Astrocyte (in vitro differentiated cells and primary cell): ENCODE measurements at regions not wholly inside any gene's neighbourhood (a gene's known extent, or its start where the extent isn't known, plus 50 kb on each side); places are given as distances from the start of the nearest gene placed in this dataset.
"Not testable (repeated sequence)": the region's sequence is repeated elsewhere in the genome, so short reads cannot be mapped to it uniquely, and the experiment has no call there.

Experiments
- DNase-seq: peaks from one replicate; pipeline ENCODE4 v3.0.0-alpha.2; 2010; ENCODE audit warnings: low read depth
- FAIRE-seq: peaks from 2 replicates; lab custom pipeline; 2011; peaks lifted over from hg19 to GRCh38; lab: Jason Lieb, UNC
- H2AFZ ChIP-seq: 2 replicates; pipeline ENCODE4 v1.6.0; 2012; ENCODE audit warnings: low read depth, low read length, inconsistent platforms
- H3K27ac ChIP-seq: 2 replicates; pipeline ENCODE4 v1.5.1; 2011; ENCODE audit warnings: low read depth, low read length, inconsistent platforms
- H3K27me3 ChIP-seq: 2 replicates; pipeline ENCODE4 v1.6.0; 2011; ENCODE audit warnings: low read length, inconsistent platforms; ENCODE audit not compliant: insufficient read depth
- H3K36me3 ChIP-seq: 2 replicates; pipeline ENCODE4 v1.5.1; 2011; ENCODE audit warnings: low read length, inconsistent platforms; ENCODE audit not compliant: insufficient read depth
- H3K4me1 ChIP-seq: 2 replicates; pipeline ENCODE4 v1.5.1; 2011; ENCODE audit warnings: low read length, inconsistent platforms; ENCODE audit not compliant: insufficient read depth
- H3K4me2 ChIP-seq: 2 replicates; pipeline ENCODE4 v1.6.0; 2012; ENCODE audit warnings: low read length, inconsistent platforms
- H3K4me3 ChIP-seq: 2 replicates; pipeline ENCODE4 v1.5.1; 2011; ENCODE audit warnings: low read depth, mild to moderate bottlenecking, low read length, inconsistent platforms; ENCODE audit not compliant: insufficient read depth
- H3K79me2 ChIP-seq: 2 replicates; pipeline ENCODE4 v1.6.0; 2012; ENCODE audit warnings: mild to moderate bottlenecking, low read length, inconsistent platforms; ENCODE audit not compliant: insufficient read depth
- H3K9ac ChIP-seq: 2 replicates; pipeline ENCODE4 v1.6.0; 2012; ENCODE audit warnings: mild to moderate bottlenecking, low read length, inconsistent platforms
- H3K9me3 ChIP-seq: 2 replicates; pipeline ENCODE4 v1.5.1; 2012; ENCODE audit warnings: low read depth, mild to moderate bottlenecking, low read length, inconsistent platforms; ENCODE audit not compliant: insufficient read depth
- H4K20me1 ChIP-seq: 2 replicates; pipeline ENCODE4 v1.6.0; 2012; ENCODE audit warnings: low read length, inconsistent platforms; ENCODE audit not compliant: insufficient read depth
- H3K27ac Mint-ChIP-seq: one replicate; pipeline ENCODE4 v1.8.0; 2021; ENCODE audit warnings: mild to moderate bottlenecking, mixed read lengths; ENCODE audit not compliant: unreplicated experiment
- H3K27me3 Mint-ChIP-seq: one replicate; pipeline ENCODE4 v1.8.0; 2021; ENCODE audit warnings: low read depth, mixed read lengths; ENCODE audit not compliant: unreplicated experiment
- H3K36me3 Mint-ChIP-seq: one replicate; pipeline ENCODE4 v1.8.0; 2021; ENCODE audit warnings: low read depth, mixed read lengths; ENCODE audit not compliant: unreplicated experiment
- H3K4me1 Mint-ChIP-seq: one replicate; pipeline ENCODE4 v1.8.0; 2021; ENCODE audit warnings: low read depth, mixed read lengths; ENCODE audit not compliant: unreplicated experiment
- H3K4me3 Mint-ChIP-seq: one replicate; pipeline ENCODE4 v1.8.0; 2021; ENCODE audit warnings: mild to moderate bottlenecking, moderate library complexity, mixed read lengths; ENCODE audit not compliant: unreplicated experiment
- H3K9me3 Mint-ChIP-seq: one replicate; pipeline ENCODE4 v1.8.0; 2021; ENCODE audit warnings: mild to moderate bottlenecking, mixed read lengths; ENCODE audit not compliant: unreplicated experiment
- EZH2 ChIP-seq: IDR thresholded peaks from 2 replicates; pipeline ENCODE4 v1.6.1; 2012; ENCODE audit warnings: mild to moderate bottlenecking, low read length, inconsistent platforms; ENCODE audit not compliant: insufficient read depth
- TF ChIP-seq, protein P1 (sequence below): IDR thresholded peaks from 2 replicates; pipeline ENCODE4 v1.5.1; 2011; ENCODE audit warnings: low read depth, mild to moderate bottlenecking, inconsistent platforms, low read length, moderate library complexity; ENCODE audit not compliant: insufficient read depth

DNA sequence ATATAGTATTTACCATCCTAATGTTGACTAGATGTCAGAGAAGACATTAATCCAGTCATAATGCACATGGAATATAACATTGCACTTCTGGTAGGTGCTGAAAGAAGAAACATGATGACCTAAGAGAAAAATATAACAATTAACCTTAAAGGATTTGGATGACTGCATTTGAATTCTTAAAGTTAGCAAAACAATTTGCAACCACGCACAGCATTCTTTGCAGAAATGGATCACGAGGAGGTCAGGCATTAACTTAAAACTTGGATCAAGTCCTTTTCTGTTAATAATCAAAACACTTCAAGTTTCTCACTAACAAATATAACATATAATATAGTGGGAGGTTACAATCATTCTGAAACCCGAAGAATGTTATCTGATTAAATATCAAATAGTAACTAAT is 525.0 kb upstream of the SLITRK6 start:
- Histone ChIP-seq H3K27ac (no peak overlapping the region), H4K20me1 (no peaks in the 10 kb centered on the region), H2AFZ (no peak overlapping the region), H3K27me3 (no peaks in the 10 kb centered on the region), H3K4me2 (no peak overlapping the region), H3K9ac (no peak overlapping the region), H3K4me1 (no peaks in the 10 kb centered on the region), H3K4me3 (no peak overlapping the region), H3K79me2 (no peaks in the 10 kb centered on the region), H3K9me3 (no peaks in the 10 kb centered on the region), H3K36me3 (no peaks in the 10 kb centered on the region)
- Mint-ChIP-seq H3K27me3 (no peaks in the 10 kb centered on the region), H3K4me1 (no peaks in the 10 kb centered on the region), H3K27ac (no peak overlapping the region), H3K36me3 (no peaks in the 10 kb centered on the region), H3K9me3 (peaks cover 4% of the 10 kb centered on the region), H3K4me3 (no peak overlapping the region)
- FAIRE-seq (no peak), DNase-seq (no peak)
- TF ChIP-seq, protein P1, sequence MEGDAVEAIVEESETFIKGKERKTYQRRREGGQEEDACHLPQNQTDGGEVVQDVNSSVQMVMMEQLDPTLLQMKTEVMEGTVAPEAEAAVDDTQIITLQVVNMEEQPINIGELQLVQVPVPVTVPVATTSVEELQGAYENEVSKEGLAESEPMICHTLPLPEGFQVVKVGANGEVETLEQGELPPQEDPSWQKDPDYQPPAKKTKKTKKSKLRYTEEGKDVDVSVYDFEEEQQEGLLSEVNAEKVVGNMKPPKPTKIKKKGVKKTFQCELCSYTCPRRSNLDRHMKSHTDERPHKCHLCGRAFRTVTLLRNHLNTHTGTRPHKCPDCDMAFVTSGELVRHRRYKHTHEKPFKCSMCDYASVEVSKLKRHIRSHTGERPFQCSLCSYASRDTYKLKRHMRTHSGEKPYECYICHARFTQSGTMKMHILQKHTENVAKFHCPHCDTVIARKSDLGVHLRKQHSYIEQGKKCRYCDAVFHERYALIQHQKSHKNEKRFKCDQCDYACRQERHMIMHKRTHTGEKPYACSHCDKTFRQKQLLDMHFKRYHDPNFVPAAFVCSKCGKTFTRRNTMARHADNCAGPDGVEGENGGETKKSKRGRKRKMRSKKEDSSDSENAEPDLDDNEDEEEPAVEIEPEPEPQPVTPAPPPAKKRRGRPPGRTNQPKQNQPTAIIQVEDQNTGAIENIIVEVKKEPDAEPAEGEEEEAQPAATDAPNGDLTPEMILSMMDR = no peak
- no peak for TF ChIP-seq EZH2

DNA sequence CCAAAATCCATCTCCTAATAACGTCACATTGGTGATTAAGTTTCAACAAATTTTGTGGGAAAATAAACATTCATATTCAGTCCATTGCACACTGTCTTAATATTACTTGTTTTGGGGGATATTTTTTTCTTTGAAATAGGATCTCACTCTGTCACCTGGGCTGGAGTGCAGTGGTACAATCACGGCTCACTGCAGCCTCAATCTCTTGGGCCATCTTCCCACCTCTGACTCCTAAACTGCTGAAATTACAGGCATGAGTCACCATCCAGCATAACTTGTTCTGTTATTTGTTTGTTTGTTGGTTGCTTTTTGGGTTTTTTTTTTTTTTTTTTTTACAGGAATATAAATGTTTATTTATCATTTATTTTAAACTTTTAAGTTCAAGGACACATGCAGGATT is 556.1 kb upstream of the SLITRK6 start:
- Histone ChIP-seq H3K27ac (no peak overlapping the region), H3K9ac (no peak overlapping the region)
- no peaks in the 10 kb centered on the region for H3K4me1 Mint-ChIP-seq

DNA sequence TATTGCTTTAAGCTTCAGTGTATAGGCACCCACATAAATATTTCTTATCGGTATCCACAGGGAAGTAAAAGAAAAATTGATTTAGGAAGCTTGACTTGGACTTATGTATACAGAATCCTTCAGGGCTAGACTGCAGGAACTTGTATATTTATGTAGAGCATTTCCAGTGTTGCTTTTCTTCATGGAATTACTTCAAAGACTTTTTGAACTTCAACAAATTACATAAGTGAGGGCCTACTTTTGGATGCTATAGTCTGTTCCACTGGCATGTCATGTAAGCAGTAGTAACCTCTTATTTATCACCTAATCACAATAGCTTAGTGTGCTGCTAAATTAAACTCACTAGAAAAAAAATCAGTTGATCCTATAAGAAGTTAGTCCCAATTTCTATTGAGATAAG is 557.9 kb upstream of the SLITRK6 start:
- no peak for TF ChIP-seq EZH2
- TF ChIP-seq, protein P1 = no peak
- no peak for FAIRE-seq
- no peak overlapping the region for H3K9ac ChIP-seq
- no peak overlapping the region for H3K27ac ChIP-seq
- H4K20me1 ChIP-seq = no peaks in the 10 kb centered on the region
- no peak for DNase-seq
- H3K4me3 ChIP-seq = no peak overlapping the region
- H2AFZ ChIP-seq = no peak overlapping the region
- H3K36me3 Mint-ChIP-seq = no peaks in the 10 kb centered on the region
- no peak overlapping the region for H3K4me2 ChIP-seq
- no peak overlapping the region for H3K4me3 Mint-ChIP-seq
- no peaks in the 10 kb centered on the region for H3K9me3 ChIP-seq
- H3K27me3 Mint-ChIP-seq = no peaks in the 10 kb centered on the region
- peaks cover 3% of the 10 kb centered on the region for H3K9me3 Mint-ChIP-seq
- H3K27me3 ChIP-seq = no peaks in the 10 kb centered on the region
- H3K79me2 ChIP-seq = no peaks in the 10 kb centered on the region
- H3K36me3 ChIP-seq = no peaks in the 10 kb centered on the region
- no peaks in the 10 kb centered on the region for H3K4me1 Mint-ChIP-seq
- no peaks in the 10 kb centered on the region for H3K4me1 ChIP-seq
- no peak overlapping the region for H3K27ac Mint-ChIP-seq

More for the DNA sequence above, 556.1 kb upstream of the SLITRK6 start:
- Histone ChIP-seq H3K4me2 (no peak overlapping the region), H3K4me1 (no peaks in the 10 kb centered on the region), H4K20me1 (no peaks in the 10 kb centered on the region), H3K9me3 (no peaks in the 10 kb centered on the region), H3K36me3 (no peaks in the 10 kb centered on the region), H3K79me2 (no peaks in the 10 kb centered on the region), H3K4me3 (no peak overlapping the region), H2AFZ (no peak overlapping the region), H3K27me3 (no peaks in the 10 kb centered on the region)
- no peak overlapping the region for H3K27ac Mint-ChIP-seq
- no peak for FAIRE-seq
- TF ChIP-seq EZH2 = no peak
- TF ChIP-seq, protein P1 = no peak
- no peaks in the 10 kb centered on the region for H3K9me3 Mint-ChIP-seq
- H3K36me3 Mint-ChIP-seq = no peaks in the 10 kb centered on the region
- H3K4me3 Mint-ChIP-seq = no peak overlapping the region
- DNase-seq = no peak
- no peaks in the 10 kb centered on the region for H3K27me3 Mint-ChIP-seq

DNA sequence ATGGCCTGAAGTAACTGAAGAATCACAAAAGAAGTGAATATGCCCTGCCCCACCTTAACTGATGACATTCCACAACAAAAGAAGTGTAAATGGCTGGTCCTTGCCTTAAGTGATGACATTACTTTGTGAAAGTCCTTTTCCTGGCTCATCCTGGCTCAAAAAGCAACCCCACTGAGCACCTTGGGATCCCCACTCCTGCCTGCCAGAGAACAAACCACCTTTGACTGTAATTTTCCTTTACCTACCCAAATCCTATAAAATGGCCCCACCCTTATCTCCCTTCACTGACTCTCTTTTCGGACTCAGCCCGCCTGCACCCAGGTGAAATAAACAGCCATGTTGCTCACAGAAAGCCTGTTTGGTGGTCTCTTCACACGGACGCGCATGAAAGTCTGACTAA is 564.5 kb upstream of the SLITRK6 start:
- H3K4me2 ChIP-seq, H3K27ac ChIP-seq, H3K27me3 ChIP-seq, H3K4me3 Mint-ChIP-seq, H3K27me3 Mint-ChIP-seq, H3K27ac Mint-ChIP-seq, H3K9me3 Mint-ChIP-seq, H4K20me1 ChIP-seq, H3K36me3 Mint-ChIP-seq, DNase-seq, H3K4me1 Mint-ChIP-seq, H3K4me1 ChIP-seq, H3K36me3 ChIP-seq, H3K9me3 ChIP-seq, H3K79me2 ChIP-seq, FAIRE-seq, H2AFZ ChIP-seq, H3K4me3 ChIP-seq, H3K9ac ChIP-seq: not testable (repeated sequence)
